HepG2 (cell line): ENCODE measurements at regions not wholly inside any gene's neighbourhood (a gene's known extent, or its start where the extent isn't known, plus 50 kb on each side); places are given as distances from the start of the nearest gene placed in this dataset.

ENCODE experiments used
- ATAC-seq: fragments of 200-7000 bp; cut with Tn5 transposase; 3 replicates; pipeline ENCODE4 v1.9.1; 2020; ENCODE audit warnings: mild to moderate bottlenecking, moderate library complexity
- BruUV-seq: library from RNA; stranded (reverse); fragments of 400-500 nt; replicated peaks from 2 replicates; lab custom pipeline; 2021; lab: Mats Ljungman, UMichigan
- CTCF ChIA-PET: fragments of 300-600 bp; formaldehyde crosslinking; extraction: SDS; loops from one replicate; lab custom pipeline; 2021; ENCODE audit warnings: low total read pairs, inconsistent platforms, low intra/inter-chr PET ratio; lab: Yijun Ruan, JAX
- POLR2A ChIA-PET: fragments of 350-600 bp; sonication (Branson Sonifier 250); formaldehyde crosslinking; loops from one replicate; lab custom pipeline; 2020; ENCODE audit warnings: antibody characterized with exemption, inconsistent platforms; lab: Yijun Ruan, JAX
- DNase-seq: peaks from one replicate; pipeline ENCODE4 v3.0.0-alpha.2; 2015; ENCODE audit warnings: low spot score
- FAIRE-seq: peaks from 3 replicates; lab custom pipeline; 2011; peaks lifted over from hg19 to GRCh38; lab: Jason Lieb, UNC
- H2AFZ ChIP-seq: one replicate; pipeline ENCODE4 v1.6.1; 2011; ENCODE audit warnings: low read length, inconsistent platforms
- H3K27ac ChIP-seq: fragments of 300-600 bp; 3 replicates; pipeline ENCODE4 v1.8.0; 2011; ENCODE audit warnings: mixed run types, mild to moderate bottlenecking, mixed read lengths, low read length, inconsistent platforms; ENCODE audit not compliant: insufficient read depth; ENCODE audit errors: extremely low read length
- H3K27me3 ChIP-seq, 2 experiments: fragments of 200-600 bp in 1 of 2; 2 replicates in 1 of 2; 3 replicates in 1 of 2; pipeline versions ENCODE4 v1.6.0 to v1.8.0; 2011; ENCODE audit warnings: low read length in 2 of 2, mild to moderate bottlenecking in 2 of 2, moderate library complexity in 2 of 2, inconsistent platforms in 1 of 2; ENCODE audit not compliant: insufficient read depth in 2 of 2, control insufficient read depth in 1 of 2
- H3K36me3 ChIP-seq, 2 experiments: fragments of 200-600 bp in 1 of 2; replicated peaks in 1 of 2; 2 replicates in 1 of 2; 3 replicates in 1 of 2; pipeline versions ENCODE4 v1.5.1 to v1.8.0; 2011; ENCODE audit warnings: low read length in 2 of 2, inconsistent platforms in 1 of 2; ENCODE audit not compliant: insufficient read depth in 2 of 2, control insufficient read depth in 1 of 2
- H3K4me1 ChIP-seq: 2 replicates; pipeline ENCODE4 v1.5.1; 2012; ENCODE audit warnings: low read length, inconsistent platforms; ENCODE audit not compliant: insufficient read depth
- H3K4me2 ChIP-seq: 2 replicates; pipeline ENCODE4 v1.6.0; 2011; ENCODE audit warnings: low read depth, low read length, inconsistent platforms
- H3K4me3 ChIP-seq, 3 experiments: fragments of 200-600 bp in 1 of 3; sonication (generic), shearing (Covaris generic) in 1 of 3; replicated peaks in 1 of 3; 2 replicates each; pipeline ENCODE4 v1.5.1; 2011 to 2016; ENCODE audit warnings: low read length in 3 of 3, inconsistent platforms in 2 of 3, low read depth in 2 of 3, mild to moderate bottlenecking in 2 of 3, control low read depth in 1 of 3, mixed read lengths in 1 of 3; ENCODE audit not compliant: insufficient read depth in 1 of 3
- H3K79me2 ChIP-seq: one replicate; pipeline ENCODE4 v1.6.1; 2011; ENCODE audit warnings: low read length, inconsistent platforms; ENCODE audit not compliant: insufficient read depth
- H3K9ac ChIP-seq: 2 replicates; pipeline ENCODE4 v1.6.0; 2011; ENCODE audit warnings: mild to moderate bottlenecking, low read depth, low read length, inconsistent platforms; ENCODE audit not compliant: insufficient read depth
- H3K9me3 ChIP-seq: 2 replicates; pipeline ENCODE4 v1.5.1; 2012; ENCODE audit warnings: mild to moderate bottlenecking, low read length
- H4K20me1 ChIP-seq: 2 replicates; pipeline ENCODE4 v1.6.0; 2011; ENCODE audit warnings: inconsistent platforms, mild to moderate bottlenecking, low read length, moderate library complexity; ENCODE audit not compliant: insufficient read depth
- ARNTL ChIP-seq: sonication (generic); formaldehyde crosslinking; IDR thresholded peaks from 2 replicates; pipeline ENCODE4 v1.4.0; 2020; ENCODE audit warnings: mild to moderate bottlenecking, missing genetic modification reagents
- ASH2L ChIP-seq: fragments of 300-600, 200-600 bp; sonication (generic); IDR thresholded peaks from 2 replicates; pipeline ENCODE4 v1.7.0; 2017; ENCODE audit warnings: low read depth, mild to moderate bottlenecking, moderate library complexity, mixed read lengths, low read length; ENCODE audit not compliant: insufficient read length
- CEBPG ChIP-seq: IDR thresholded peaks from 2 replicates; pipeline ENCODE4 v1.6.1; 2016
- IRF2 ChIP-seq: IDR thresholded peaks from 2 replicates; pipeline ENCODE4 v1.6.1; 2018; ENCODE audit warnings: missing genetic modification reagents, missing compliant biosample characterization
- KLF9 ChIP-seq: IDR thresholded peaks from 2 replicates; pipeline ENCODE4 v1.6.1; 2016; ENCODE audit warnings: low read depth
- NFAT5 ChIP-seq: sonication (generic); formaldehyde crosslinking; IDR thresholded peaks from 2 replicates; pipeline ENCODE4 v1.4.0; 2020; ENCODE audit warnings: missing genetic modification reagents
- NR0B2 ChIP-seq: sonication (generic); formaldehyde crosslinking; IDR thresholded peaks from 2 replicates; pipeline ENCODE4 v1.4.0; 2020; ENCODE audit warnings: mild to moderate bottlenecking, missing genetic modification reagents
- PHF20 ChIP-seq: sonication (generic); formaldehyde crosslinking; IDR thresholded peaks from 2 replicates; pipeline ENCODE4 v1.5.0; 2020; ENCODE audit warnings: mild to moderate bottlenecking, missing genetic modification reagents
- RARG ChIP-seq: sonication (generic); formaldehyde crosslinking; IDR thresholded peaks from 2 replicates; pipeline ENCODE4 v1.4.0; 2020; ENCODE audit warnings: low read depth, mild to moderate bottlenecking, missing genetic modification reagents
- SUZ12 ChIP-seq: fragments of 150-350 bp; IDR thresholded peaks from 2 replicates; pipeline ENCODE4 v1.6.1; 2014; ENCODE audit warnings: low read depth, low read length
- ZBTB7A ChIP-seq: sonication (generic); formaldehyde crosslinking; IDR thresholded peaks from 2 replicates; pipeline ENCODE4 v1.8.0; 2022; ENCODE audit warnings: mild to moderate bottlenecking, missing genetic modification reagents
- ZFP41 ChIP-seq: sonication (generic); formaldehyde crosslinking; IDR thresholded peaks from 2 replicates; pipeline ENCODE4 v1.4.0; 2020; ENCODE audit warnings: mild to moderate bottlenecking, missing genetic modification reagents, borderline replicate concordance
- ZNF350 ChIP-seq: sonication (generic); formaldehyde crosslinking; IDR thresholded peaks from 2 replicates; pipeline ENCODE4 v1.4.0; 2020; ENCODE audit warnings: mild to moderate bottlenecking, low read depth, missing genetic modification reagents, borderline replicate concordance
- ZNF747 ChIP-seq: sonication (generic); formaldehyde crosslinking; IDR thresholded peaks from 2 replicates; pipeline ENCODE4 v1.8.1; 2023; ENCODE audit warnings: missing genetic modification reagents, mild to moderate bottlenecking, borderline replicate concordance
- WGBS: methylation state at CpG from one replicate; pipeline ENCODE4 v1.1.6; 2017; ENCODE audit warnings: low lambda C conversion rate; 5-methylcytosine and 5-hydroxymethylcytosine counted together
- in situ Hi-C: cut with HindIII; loops from 2 replicates; pipeline ENCODE4 v1.10.0; 2017; ENCODE audit warnings: low pct_unique_long_range_greater_than_20kb; ENCODE audit not compliant: extremely low pct_ligation_motif_present
- intact Hi-C: fragments of 100-400 bp; cut with micrococcal nuclease; formaldehyde crosslinking; loops from one replicate; pipeline ENCODE4 v1.10.0; 2022; ENCODE audit not compliant: unreplicated experiment
- TF ChIP-seq, protein P1 (sequence below): IDR thresholded peaks from 2 replicates; pipeline ENCODE4 v1.6.1; 2016

DNA sequence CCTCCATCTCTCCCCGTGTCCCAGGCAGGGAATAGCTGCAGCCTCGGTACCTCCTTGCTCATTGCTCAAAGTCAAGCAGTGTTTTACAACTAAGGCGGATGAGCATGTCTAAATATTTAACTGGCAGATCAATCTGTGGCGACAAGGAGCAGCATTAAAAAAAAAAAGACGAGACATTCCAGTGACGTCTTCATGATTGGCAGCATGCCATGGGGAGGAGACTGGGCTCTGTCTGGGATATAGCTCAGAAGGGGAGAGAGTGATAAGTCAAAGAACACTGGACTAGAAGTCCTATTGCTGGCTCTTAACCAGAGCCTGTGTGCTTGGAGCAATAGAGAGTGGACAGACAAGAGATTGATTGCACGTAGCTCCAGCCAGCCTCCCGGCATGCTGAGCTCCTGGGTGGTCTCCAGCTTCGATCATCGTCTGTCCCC lies 287.5 kb upstream of the PODXL start:
- no peak overlapping the region for H3K4me2 ChIP-seq
- H3K36me3 ChIP-seq, result no peaks in the 10 kb centered on the region
- in situ Hi-C loops (no loop called here), intact Hi-C loops (no loop called here)
- no TSS peak for BruUV-seq
- peaks cover 0 to under 1% of the 10 kb centered on the region in 2 experiments; a peak in 1 of 5 replicates for H3K27me3 ChIP-seq
- FAIRE-seq (no peak), ATAC-seq (no peak), DNase-seq (no peak)
- no peak overlapping the region for H3K27ac ChIP-seq
- no peaks in the 10 kb centered on the region for H3K4me1 ChIP-seq
- H2AFZ ChIP-seq, result no peak overlapping the region
- H3K79me2 ChIP-seq, result no peaks in the 10 kb centered on the region
- POLR2A ChIA-PET, result no interaction called here
- H3K4me3 ChIP-seq, result no peak overlapping the region
- no peak overlapping the region for H3K9ac ChIP-seq
- CTCF ChIA-PET, result no interaction called here
- TF ChIP-seq ARNTL (CRISPR knock-in tag), result no peak
- TF ChIP-seq ASH2L, result no peak
- no peak for TF ChIP-seq NR0B2 (CRISPR knock-in tag)
- TF ChIP-seq CEBPG (CRISPR knock-in tag), result no peak
- TF ChIP-seq RARG, result no peak
- TF ChIP-seq ZNF350 (CRISPR knock-in tag), result no peak
- no peak for TF ChIP-seq NFAT5 (CRISPR knock-in tag)
- TF ChIP-seq ZBTB7A (CRISPR knock-in tag), result no peak
- no peak for TF ChIP-seq KLF9 (CRISPR knock-in tag)
- TF ChIP-seq ZNF747 (CRISPR knock-in tag), result no peak
- TF ChIP-seq ZFP41 (CRISPR knock-in tag), result no peak
- TF ChIP-seq, protein P1, sequence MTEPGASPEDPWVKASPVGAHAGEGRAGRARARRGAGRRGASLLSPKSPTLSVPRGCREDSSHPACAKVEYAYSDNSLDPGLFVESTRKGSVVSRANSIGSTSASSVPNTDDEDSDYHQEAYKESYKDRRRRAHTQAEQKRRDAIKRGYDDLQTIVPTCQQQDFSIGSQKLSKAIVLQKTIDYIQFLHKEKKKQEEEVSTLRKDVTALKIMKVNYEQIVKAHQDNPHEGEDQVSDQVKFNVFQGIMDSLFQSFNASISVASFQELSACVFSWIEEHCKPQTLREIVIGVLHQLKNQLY (CRISPR knock-in tag), result no peak
- no peak for TF ChIP-seq SUZ12
- TF ChIP-seq PHF20, result no peak
- no peak for TF ChIP-seq IRF2
- TF ChIP-seq, all 625 proteins: peak for 0
- H3K9me3 ChIP-seq, result no peaks in the 10 kb centered on the region
- H4K20me1 ChIP-seq, result no peaks in the 10 kb centered on the region
- WGBS, result 3% methylated on average over 10 of the region's 10 CpGs
